WTC11 (cell line): ENCODE measurements at regions not wholly inside any gene's neighbourhood (a gene's known extent, or its start where the extent isn't known, plus 50 kb on each side); places are given as distances from the start of the nearest gene placed in this dataset.

ENCODE experiments used
- ATF3 ChIP-seq: sonication (generic); formaldehyde crosslinking; conservative IDR thresholded peaks from 2 replicates; pipeline ENCODE4 v1.8.1; 2022; ENCODE audit warnings: mild to moderate bottlenecking, missing genetic modification reagents
- E2F5 ChIP-seq: sonication (generic); formaldehyde crosslinking; IDR thresholded peaks from 2 replicates; pipeline ENCODE4 v1.8.1; 2022; ENCODE audit warnings: mild to moderate bottlenecking, moderate library complexity, missing genetic modification reagents
- JUN ChIP-seq: sonication (generic); formaldehyde crosslinking; IDR thresholded peaks from 2 replicates; pipeline ENCODE4 v1.8.0; 2023; ENCODE audit warnings: mild to moderate bottlenecking, missing genetic modification reagents
- ZNF121 ChIP-seq: sonication (generic); formaldehyde crosslinking; IDR thresholded peaks from 2 replicates; pipeline ENCODE4 v1.8.0; 2023; ENCODE audit warnings: missing genetic modification reagents
- TF ChIP-seq, protein P1 (sequence below): fragments of 200-600 bp; IDR thresholded peaks from 2 replicates; pipeline ENCODE4 v1.8.0; 2022; ENCODE audit warnings: antibody characterized with exemption
- TF ChIP-seq, protein P2 (sequence below): sonication (generic); formaldehyde crosslinking; IDR thresholded peaks from 2 replicates; pipeline ENCODE4 v1.8.1; 2023; ENCODE audit warnings: mild to moderate bottlenecking, missing genetic modification reagents, moderate library complexity
- TF ChIP-seq, protein P3 (sequence below): sonication (generic); formaldehyde crosslinking; IDR thresholded peaks from 2 replicates; pipeline ENCODE4 v1.8.0; 2022; ENCODE audit warnings: mild to moderate bottlenecking, missing genetic modification reagents

- TF ChIP-seq ZNF121 (no peak), JUN (CRISPR knock-in tag) (no peak), E2F5 (CRISPR knock-in tag) (no peak), ATF3 (CRISPR knock-in tag) (no peak)
- TF ChIP-seq, protein P1, sequence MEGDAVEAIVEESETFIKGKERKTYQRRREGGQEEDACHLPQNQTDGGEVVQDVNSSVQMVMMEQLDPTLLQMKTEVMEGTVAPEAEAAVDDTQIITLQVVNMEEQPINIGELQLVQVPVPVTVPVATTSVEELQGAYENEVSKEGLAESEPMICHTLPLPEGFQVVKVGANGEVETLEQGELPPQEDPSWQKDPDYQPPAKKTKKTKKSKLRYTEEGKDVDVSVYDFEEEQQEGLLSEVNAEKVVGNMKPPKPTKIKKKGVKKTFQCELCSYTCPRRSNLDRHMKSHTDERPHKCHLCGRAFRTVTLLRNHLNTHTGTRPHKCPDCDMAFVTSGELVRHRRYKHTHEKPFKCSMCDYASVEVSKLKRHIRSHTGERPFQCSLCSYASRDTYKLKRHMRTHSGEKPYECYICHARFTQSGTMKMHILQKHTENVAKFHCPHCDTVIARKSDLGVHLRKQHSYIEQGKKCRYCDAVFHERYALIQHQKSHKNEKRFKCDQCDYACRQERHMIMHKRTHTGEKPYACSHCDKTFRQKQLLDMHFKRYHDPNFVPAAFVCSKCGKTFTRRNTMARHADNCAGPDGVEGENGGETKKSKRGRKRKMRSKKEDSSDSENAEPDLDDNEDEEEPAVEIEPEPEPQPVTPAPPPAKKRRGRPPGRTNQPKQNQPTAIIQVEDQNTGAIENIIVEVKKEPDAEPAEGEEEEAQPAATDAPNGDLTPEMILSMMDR: no peak
- TF ChIP-seq, protein P2, sequence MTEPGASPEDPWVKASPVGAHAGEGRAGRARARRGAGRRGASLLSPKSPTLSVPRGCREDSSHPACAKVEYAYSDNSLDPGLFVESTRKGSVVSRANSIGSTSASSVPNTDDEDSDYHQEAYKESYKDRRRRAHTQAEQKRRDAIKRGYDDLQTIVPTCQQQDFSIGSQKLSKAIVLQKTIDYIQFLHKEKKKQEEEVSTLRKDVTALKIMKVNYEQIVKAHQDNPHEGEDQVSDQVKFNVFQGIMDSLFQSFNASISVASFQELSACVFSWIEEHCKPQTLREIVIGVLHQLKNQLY (CRISPR knock-in tag): no peak
- TF ChIP-seq, protein P3, sequence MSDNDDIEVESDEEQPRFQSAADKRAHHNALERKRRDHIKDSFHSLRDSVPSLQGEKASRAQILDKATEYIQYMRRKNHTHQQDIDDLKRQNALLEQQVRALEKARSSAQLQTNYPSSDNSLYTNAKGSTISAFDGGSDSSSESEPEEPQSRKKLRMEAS (CRISPR knock-in tag): no peak
Observed at GRCh38 chr5:100667161-100667630, 132.0 kb downstream of the FAM174A start.
